ENCODE measurements at regions not wholly inside any gene's neighbourhood (a gene's known extent, or its start where the extent isn't known, plus 50 kb on each side); places are given as distances from the start of the nearest gene placed in this dataset.

DNA sequence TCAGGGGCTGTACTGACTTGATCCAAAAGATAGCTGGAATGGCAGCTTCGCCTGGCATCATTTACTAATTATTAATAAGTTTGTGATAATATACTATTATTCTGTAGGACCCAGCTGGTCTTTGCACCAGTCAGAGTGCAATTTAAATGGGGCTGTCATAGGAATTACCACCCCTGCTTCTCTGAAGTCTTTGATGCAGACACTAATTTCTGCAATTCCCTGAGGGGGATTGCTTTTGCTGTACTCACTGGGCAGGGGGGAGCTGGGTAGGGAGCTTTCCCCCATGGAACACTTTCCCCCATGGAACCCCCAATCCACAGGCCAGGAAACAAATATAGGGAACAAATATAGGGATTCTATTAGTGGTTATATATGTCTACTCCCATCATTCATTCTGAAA lies 54.9 kb upstream of the TSKU start:
- no peak overlapping the region for H3K27ac ChIP-seq
- TF ChIP-seq, protein P1, sequence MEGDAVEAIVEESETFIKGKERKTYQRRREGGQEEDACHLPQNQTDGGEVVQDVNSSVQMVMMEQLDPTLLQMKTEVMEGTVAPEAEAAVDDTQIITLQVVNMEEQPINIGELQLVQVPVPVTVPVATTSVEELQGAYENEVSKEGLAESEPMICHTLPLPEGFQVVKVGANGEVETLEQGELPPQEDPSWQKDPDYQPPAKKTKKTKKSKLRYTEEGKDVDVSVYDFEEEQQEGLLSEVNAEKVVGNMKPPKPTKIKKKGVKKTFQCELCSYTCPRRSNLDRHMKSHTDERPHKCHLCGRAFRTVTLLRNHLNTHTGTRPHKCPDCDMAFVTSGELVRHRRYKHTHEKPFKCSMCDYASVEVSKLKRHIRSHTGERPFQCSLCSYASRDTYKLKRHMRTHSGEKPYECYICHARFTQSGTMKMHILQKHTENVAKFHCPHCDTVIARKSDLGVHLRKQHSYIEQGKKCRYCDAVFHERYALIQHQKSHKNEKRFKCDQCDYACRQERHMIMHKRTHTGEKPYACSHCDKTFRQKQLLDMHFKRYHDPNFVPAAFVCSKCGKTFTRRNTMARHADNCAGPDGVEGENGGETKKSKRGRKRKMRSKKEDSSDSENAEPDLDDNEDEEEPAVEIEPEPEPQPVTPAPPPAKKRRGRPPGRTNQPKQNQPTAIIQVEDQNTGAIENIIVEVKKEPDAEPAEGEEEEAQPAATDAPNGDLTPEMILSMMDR (IDR thresholded peaks at IDR 0.05), result no peak
- H3K27me3 ChIP-seq (ENCODE audit: control insufficient read depth, insufficient read depth, low read length), result no peaks in the 10 kb centered on the region
- H3K4me2 ChIP-seq (ENCODE audit: low read length), result no peak overlapping the region
- no peaks in the 10 kb centered on the region for H3K4me1 ChIP-seq
- H3K9me3 ChIP-seq (ENCODE audit: control insufficient read depth, low read length), result no peaks in the 10 kb centered on the region
- no peak overlapping the region for H3K4me3 ChIP-seq (ENCODE audit: low read depth, low read length)
- no peak overlapping the region for H2AFZ ChIP-seq
- no peaks in the 10 kb centered on the region for H3K36me3 ChIP-seq (ENCODE audit: control insufficient read depth, insufficient read depth, low read length)
- H3K9ac ChIP-seq, result no peak overlapping the region
- no peaks in the 10 kb centered on the region for H3K79me2 ChIP-seq

DNA sequence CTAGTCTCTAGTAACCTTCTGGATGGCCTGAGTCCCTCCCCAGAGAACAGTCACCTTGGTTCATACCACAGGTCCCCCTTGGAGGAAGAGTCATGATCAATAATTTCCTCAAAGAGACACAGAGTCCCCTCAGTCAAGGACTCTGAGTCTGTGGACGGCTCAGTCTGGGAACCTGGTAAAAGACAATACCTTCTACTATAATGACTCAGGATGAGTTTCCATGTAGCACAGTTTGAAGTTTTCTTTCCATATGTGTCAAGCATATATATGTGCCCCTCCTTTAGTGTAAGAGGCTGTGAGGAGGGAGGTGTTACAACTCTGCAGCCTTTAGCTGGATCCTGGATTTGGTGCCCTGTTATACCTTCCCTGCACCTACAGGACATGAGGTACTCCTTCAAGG lies 54.4 kb upstream of the TSKU start:
- TF ChIP-seq, protein P1 (IDR thresholded peaks at IDR 0.05), result no peak
- H3K4me3 ChIP-seq (ENCODE audit: low read depth, low read length), result no peak overlapping the region
- no peak overlapping the region for H2AFZ ChIP-seq
- H3K27ac ChIP-seq, result no peak overlapping the region
- H3K9ac ChIP-seq, result no peak overlapping the region
- no peaks in the 10 kb centered on the region for H3K36me3 ChIP-seq (ENCODE audit: control insufficient read depth, insufficient read depth, low read length)
- H3K9me3 ChIP-seq (ENCODE audit: control insufficient read depth, low read length), result no peaks in the 10 kb centered on the region
- H3K4me2 ChIP-seq (ENCODE audit: low read length), result no peak overlapping the region
- H3K4me1 ChIP-seq, result no peaks in the 10 kb centered on the region
- H3K27me3 ChIP-seq (ENCODE audit: control insufficient read depth, insufficient read depth, low read length), result no peaks in the 10 kb centered on the region
- no peaks in the 10 kb centered on the region for H3K79me2 ChIP-seq

GRCh38 chr11:76729214-76729613 lies 53.9 kb upstream of the TSKU start:
- no peaks in the 10 kb centered on the region for H3K4me1 ChIP-seq
- no peaks in the 10 kb centered on the region for H3K9me3 ChIP-seq (ENCODE audit: control insufficient read depth, low read length)
- H3K4me3 ChIP-seq (ENCODE audit: low read depth, low read length), result no peak overlapping the region
- no peaks in the 10 kb centered on the region for H3K27me3 ChIP-seq (ENCODE audit: control insufficient read depth, insufficient read depth, low read length)
- H3K27ac ChIP-seq, result no peak overlapping the region
- no peaks in the 10 kb centered on the region for H3K36me3 ChIP-seq (ENCODE audit: control insufficient read depth, insufficient read depth, low read length)
- H3K4me2 ChIP-seq (ENCODE audit: low read length), result no peak overlapping the region
- no peak overlapping the region for H2AFZ ChIP-seq
- TF ChIP-seq, protein P1 (IDR thresholded peaks at IDR 0.05), result no peak
- no peaks in the 10 kb centered on the region for H3K79me2 ChIP-seq
- H3K9ac ChIP-seq, result no peak overlapping the region

DNA sequence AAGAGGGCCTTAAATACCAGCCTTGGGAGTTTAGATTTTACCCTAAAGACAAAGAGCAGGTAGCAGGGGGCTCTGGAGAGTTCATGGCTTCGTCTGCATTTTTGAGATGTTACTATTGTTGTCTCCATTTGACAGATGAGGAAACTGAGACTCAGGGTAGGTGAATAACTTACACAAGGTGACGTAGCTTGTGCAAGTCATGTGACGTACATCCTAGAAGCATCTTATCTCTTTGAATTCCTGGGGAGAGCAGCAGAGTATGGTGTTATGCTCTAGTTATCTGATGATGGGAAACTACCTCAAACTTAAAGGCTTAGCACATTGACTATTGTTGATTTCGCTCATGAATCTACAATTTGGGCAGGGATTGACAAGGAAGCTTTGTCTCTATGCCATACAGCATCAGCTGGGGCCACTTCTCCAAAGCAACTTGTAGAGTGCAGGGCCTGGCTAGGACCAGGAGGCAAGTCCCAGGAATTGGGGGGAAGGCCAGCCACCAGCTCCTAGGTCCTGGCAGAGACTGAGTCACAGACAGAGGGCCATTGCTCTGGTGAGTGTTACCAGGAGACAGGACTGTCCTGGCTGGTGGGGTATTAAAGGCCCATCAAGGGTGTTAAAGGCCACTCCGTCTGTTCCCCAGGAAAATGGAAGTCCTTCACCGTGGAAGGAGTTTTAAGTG lies 52.1 kb upstream of the TSKU start:
- Histone ChIP-seq H2AFZ (no peak overlapping the region), H3K27ac (no peak overlapping the region), H3K27me3 (ENCODE audit: control insufficient read depth, insufficient read depth, low read length) (no peaks in the 10 kb centered on the region), H3K9me3 (ENCODE audit: control insufficient read depth, low read length) (no peaks in the 10 kb centered on the region), H3K4me1 (no peaks in the 10 kb centered on the region), H3K4me3 (ENCODE audit: low read depth, low read length) (no peak overlapping the region), H3K4me2 (ENCODE audit: low read length) (no peak overlapping the region), H3K9ac (no peak overlapping the region), H3K79me2 (no peaks in the 10 kb centered on the region), H3K36me3 (ENCODE audit: control insufficient read depth, insufficient read depth, low read length) (no peaks in the 10 kb centered on the region)
- TF ChIP-seq, protein P1 (IDR thresholded peaks at IDR 0.05), result no peak

DNA sequence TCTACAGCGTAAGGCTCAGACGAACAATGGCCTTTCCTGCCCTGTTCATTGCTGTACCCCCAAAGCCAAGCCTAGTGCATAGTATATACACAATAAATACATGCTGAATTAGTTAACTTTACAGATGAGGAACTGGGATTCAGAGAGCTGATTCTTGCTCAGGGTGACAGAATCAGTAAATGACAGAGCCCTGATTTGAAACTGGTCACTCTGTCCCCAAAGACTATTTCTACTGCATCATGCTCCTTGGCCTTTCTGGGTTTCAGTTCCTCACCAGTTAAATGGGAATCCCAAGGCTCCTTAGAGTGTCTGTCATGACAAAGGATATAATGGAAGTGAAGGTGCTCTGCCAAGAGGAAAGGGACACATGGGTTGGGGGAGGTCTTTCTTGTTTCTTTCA lies 50.5 kb upstream of the TSKU start:
- no peaks in the 10 kb centered on the region for H3K9me3 ChIP-seq (ENCODE audit: control insufficient read depth, low read length)
- H3K4me2 ChIP-seq (ENCODE audit: low read length), result no peak overlapping the region
- no peak overlapping the region for H3K4me3 ChIP-seq (ENCODE audit: low read depth, low read length)
- TF ChIP-seq, protein P1 (IDR thresholded peaks at IDR 0.05), result no peak
- no peaks in the 10 kb centered on the region for H3K27me3 ChIP-seq (ENCODE audit: control insufficient read depth, insufficient read depth, low read length)
- H2AFZ ChIP-seq, result no peak overlapping the region
- H3K4me1 ChIP-seq, result peaks cover 6% of the 10 kb centered on the region
- H3K9ac ChIP-seq, result no peak overlapping the region
- H3K27ac ChIP-seq, result no peak overlapping the region
- H3K79me2 ChIP-seq, result no peaks in the 10 kb centered on the region
- H3K36me3 ChIP-seq (ENCODE audit: control insufficient read depth, insufficient read depth, low read length), result no peaks in the 10 kb centered on the region
